Stimulated activated CD4-positive, alpha-beta T cell treated with anti-CD3 and anti-CD28 coated beads, Interleukin-2, amount 100 ng/mL, for 24 hours (primary cell): ENCODE measurements at regions not wholly inside any gene's neighbourhood (a gene's known extent, or its start where the extent isn't known, plus 50 kb on each side); places are given as distances from the start of the nearest gene placed in this dataset.

Source experiments
- DNase-seq, 2 donors: peaks; one replicate each; pipeline ENCODE4 v3.0.0-alpha.2; 2020

- DNase-seq, result no peak
Measured at GRCh38 chr17:52837492-52837891, 679.0 kb upstream of the CA10 start.

GRCh38 chr17:52831536-52831935 is 673.0 kb upstream of the CA10 start:
- no peak for DNase-seq

GRCh38 chr17:52828621-52829020 is 670.1 kb upstream of the CA10 start:
- DNase-seq, result no peak

GRCh38 chr17:52827526-52827925 is 669.0 kb upstream of the CA10 start:
- DNase-seq, result no peak

GRCh38 chr17:52824542-52824941 is 666.0 kb upstream of the CA10 start:
- DNase-seq, result no peak

- no peak for DNase-seq
Measured at GRCh38 chr17:52823155-52823554, 664.6 kb upstream of the CA10 start.

GRCh38 chr17:52790359-52790955 is 631.9 kb upstream of the CA10 start:
- DNase-seq, result no peak

GRCh38 chr17:52789829-52790228 is 631.3 kb upstream of the CA10 start:
- DNase-seq, result no peak

GRCh38 chr17:52776234-52776633 is 617.7 kb upstream of the CA10 start:
- no peak for DNase-seq

GRCh38 chr17:52762794-52763167 is 604.3 kb upstream of the CA10 start:
- DNase-seq, result no peak

GRCh38 chr17:52762147-52762793 is 603.8 kb upstream of the CA10 start:
- DNase-seq, result no peak

- DNase-seq, result no peak
Measured at GRCh38 chr17:52759864-52760263, 601.4 kb upstream of the CA10 start.

GRCh38 chr17:52758481-52758880 is 600.0 kb upstream of the CA10 start:
- no peak for DNase-seq

GRCh38 chr17:52756746-52757145 is 598.2 kb upstream of the CA10 start:
- DNase-seq, result no peak

GRCh38 chr17:52754838-52755237 is 596.3 kb upstream of the CA10 start:
- no peak for DNase-seq

GRCh38 chr17:52751051-52751450 is 592.5 kb upstream of the CA10 start:
- no peak for DNase-seq

- no peak for DNase-seq
Measured at GRCh38 chr17:52744179-52744578, 585.7 kb upstream of the CA10 start.

GRCh38 chr17:52740006-52740405 is 581.5 kb upstream of the CA10 start:
- no peak for DNase-seq

- no peak for DNase-seq
Measured at GRCh38 chr17:52738791-52739190, 580.3 kb upstream of the CA10 start.

GRCh38 chr17:52737071-52737470 is 578.6 kb upstream of the CA10 start:
- no peak for DNase-seq

- DNase-seq, result no peak
Measured at GRCh38 chr17:52732841-52733240, 574.3 kb upstream of the CA10 start.

GRCh38 chr17:52724578-52724977 is 566.1 kb upstream of the CA10 start:
- DNase-seq, result no peak

GRCh38 chr17:52721910-52722309 is 563.4 kb upstream of the CA10 start:
- no peak for DNase-seq

GRCh38 chr17:52710363-52710901 is 551.9 kb upstream of the CA10 start:
- no peak for DNase-seq

GRCh38 chr17:52709724-52710123 is 551.2 kb upstream of the CA10 start:
- DNase-seq, result no peak
